ENCODE measurements at regions not wholly inside any gene's neighbourhood (a gene's known extent, or its start where the extent isn't known, plus 50 kb on each side); places are given as distances from the start of the nearest gene placed in this dataset.

GRCh38 chr9:36734737-36735136 is 162.0 kb downstream of the MELK start:
- FAIRE-seq (no peak), ATAC-seq (no peak), DNase-seq (no peak)
- H3K36me3 ChIP-seq = no peaks in the 10 kb centered on the region
- no peak for TF ChIP-seq CTCF (IDR thresholded peaks at IDR 0.05)
- H3K4me1 ChIP-seq = no peaks in the 10 kb centered on the region
- intact Hi-C loops (cut with DNase I) = no loop called here
- no peak overlapping the region for H3K27ac ChIP-seq
- 49% methylated on average over 9 to 10 of the region's 10 CpGs for WGBS, 2 donors
- no peaks in the 10 kb centered on the region for H3K9me3 ChIP-seq
- peaks cover 0 to 6% (median 0%) of the 10 kb centered on the region in 4 donors for H3K27me3 ChIP-seq
- no peak overlapping the region for H3K4me3 ChIP-seq

GRCh38 chr9:36736648-36737047 is 164.0 kb downstream of the MELK start:
- ATAC-seq (no peak), FAIRE-seq (no peak), DNase-seq (no peak)
- no peak for TF ChIP-seq CTCF (IDR thresholded peaks at IDR 0.05)
- intact Hi-C loops (cut with DNase I) = no loop called here
- H3K36me3 ChIP-seq = no peaks in the 10 kb centered on the region
- peaks cover 0 to 10% (median 0%) of the 10 kb centered on the region in 4 donors for H3K27me3 ChIP-seq
- H3K4me3 ChIP-seq = no peak overlapping the region
- H3K9me3 ChIP-seq = no peaks in the 10 kb centered on the region
- no peak overlapping the region for H3K27ac ChIP-seq
- no peaks in the 10 kb centered on the region for H3K4me1 ChIP-seq
- 59 to 68% methylated on average over 5 of the region's 5 CpGs for WGBS, 2 donors

- 61 to 70% methylated on average over 11 of the region's 11 CpGs for WGBS, 2 donors
- Histone ChIP-seq H3K27ac (no peak overlapping the region), H3K9me3 (no peaks in the 10 kb centered on the region), H3K4me1 (no peaks in the 10 kb centered on the region), H3K4me3 (no peak overlapping the region), H3K36me3 (no peaks in the 10 kb centered on the region), H3K27me3 (peaks cover 0 to 10% (median 0%) of the 10 kb centered on the region in 4 donors)
- FAIRE-seq = no peak
- DNase-seq = no peak
- intact Hi-C loops (cut with DNase I) = no loop called here
- no peak for ATAC-seq
- no peak for TF ChIP-seq CTCF (IDR thresholded peaks at IDR 0.05)
Measured at GRCh38 chr9:36738318-36738976, 165.8 kb downstream of the MELK start.

GRCh38 chr9:36739373-36740116 is 166.8 kb downstream of the MELK start:
- no peak overlapping the region for H3K4me3 ChIP-seq
- TF ChIP-seq CTCF (IDR thresholded peaks at IDR 0.05) = no peak
- intact Hi-C loops (cut with DNase I) = loop anchor here in 1 of 3 donors (10.0 kb wide), 1 partner anchor 65 kb away; no protein-coding TSS in a partner anchor
- peaks cover 0 to 10% (median 0%) of the 10 kb centered on the region in 4 donors for H3K27me3 ChIP-seq
- no peaks in the 10 kb centered on the region for H3K36me3 ChIP-seq
- no peak for FAIRE-seq
- 12 to 14% methylated on average over 46 to 47 of the region's 47 CpGs for WGBS, 2 donors
- no peaks in the 10 kb centered on the region for H3K9me3 ChIP-seq
- no peak for ATAC-seq
- H3K27ac ChIP-seq = no peak overlapping the region
- no peak for DNase-seq
- no peaks in the 10 kb centered on the region for H3K4me1 ChIP-seq

- no peak overlapping the region for H3K4me3 ChIP-seq
- intact Hi-C loops (cut with DNase I) = loop anchor here in 1 of 3 donors (10.0 kb wide), 1 partner anchor 63 kb away; no protein-coding TSS in a partner anchor
- TF ChIP-seq CTCF (IDR thresholded peaks at IDR 0.05) = no peak
- FAIRE-seq (no peak), ATAC-seq (no peak), DNase-seq (no peak)
- H3K36me3 ChIP-seq = no peaks in the 10 kb centered on the region
- H3K9me3 ChIP-seq = no peaks in the 10 kb centered on the region
- 35 to 36% methylated on average over 5 of the region's 5 CpGs for WGBS, 2 donors
- peaks cover 0 to 11% (median 0%) of the 10 kb centered on the region in 4 donors for H3K27me3 ChIP-seq
- no peak overlapping the region for H3K27ac ChIP-seq
- H3K4me1 ChIP-seq = no peaks in the 10 kb centered on the region
Measured at GRCh38 chr9:36742264-36742663, 169.6 kb downstream of the MELK start.

Measured in pancreas (tissue), 10 donors.